ENCODE measurements at regions not wholly inside any gene's neighbourhood (a gene's known extent, or its start where the extent isn't known, plus 50 kb on each side); places are given as distances from the start of the nearest gene placed in this dataset.

- no peak for DNase-seq (ENCODE audit: extremely low read depth, low read depth)
- no peak for TF ChIP-seq CTCF (IDR thresholded peaks at IDR 0.05; ENCODE audit: low read depth, low read length)
Measured at GRCh38 chr14:34035934-34036250, 85.0 kb upstream of the EGLN3 start.

DNA sequence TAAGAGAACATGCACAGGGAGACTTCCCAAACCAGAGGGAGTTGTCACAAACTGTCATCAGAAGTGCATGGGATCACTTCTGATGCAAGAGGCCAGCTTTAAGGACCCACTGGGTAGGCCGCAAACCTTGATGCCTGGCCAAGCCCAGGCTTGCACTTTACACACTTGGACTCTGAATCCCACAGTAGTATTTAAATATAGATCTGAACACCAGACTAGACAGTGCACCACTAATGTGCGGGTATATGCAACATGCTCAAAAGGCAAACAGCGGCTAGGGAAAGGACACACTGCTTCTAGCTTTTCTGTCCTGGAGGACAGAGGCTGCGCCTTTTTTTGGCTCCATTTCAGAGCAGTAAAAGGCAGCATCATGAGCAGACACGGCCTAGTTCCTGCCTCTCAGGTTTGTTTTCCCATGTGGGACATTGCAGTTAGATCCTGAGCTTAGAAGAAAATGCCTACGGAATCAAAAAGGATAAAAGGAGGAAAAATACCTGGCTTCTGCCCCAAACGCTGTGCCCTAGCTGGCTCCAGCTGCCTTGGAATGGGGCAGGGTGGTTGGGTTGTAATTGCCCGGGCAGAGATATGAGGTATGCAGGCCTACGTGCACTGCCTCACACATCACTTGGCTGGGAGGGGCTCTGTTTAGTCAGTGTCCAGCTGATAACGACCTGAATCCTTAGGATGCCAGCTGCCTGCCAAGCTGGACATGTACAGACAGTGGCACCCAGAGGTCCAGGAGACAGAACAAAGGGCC is 84.5 kb upstream of the EGLN3 start:
- no peak for TF ChIP-seq CTCF (IDR thresholded peaks at IDR 0.05; ENCODE audit: low read depth, low read length)
- no peak for DNase-seq (ENCODE audit: extremely low read depth, low read depth)

- no peak for DNase-seq (ENCODE audit: extremely low read depth, low read depth)
- no peak for TF ChIP-seq CTCF (IDR thresholded peaks at IDR 0.05; ENCODE audit: low read depth, low read length)
Measured at GRCh38 chr14:34034447-34035176, 83.7 kb upstream of the EGLN3 start.

DNA sequence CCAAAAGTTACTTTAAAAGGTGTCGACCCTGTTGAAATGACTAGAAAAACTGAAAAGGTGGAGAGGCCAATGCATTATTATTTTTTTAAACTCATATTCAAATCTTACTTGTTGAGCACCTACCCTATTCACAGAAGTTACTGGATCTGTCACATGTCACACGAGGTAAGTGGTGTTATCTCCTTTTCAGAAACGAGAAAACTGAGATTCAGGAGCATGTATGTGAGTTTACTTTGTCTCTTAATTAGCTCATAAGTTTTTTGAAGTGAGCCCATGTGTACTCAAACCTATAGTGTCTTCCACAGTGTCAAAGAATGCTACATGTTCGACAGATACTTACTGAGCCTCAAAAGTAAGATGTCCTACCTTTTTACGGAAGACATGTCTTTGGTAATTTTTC is 81.8 kb upstream of the EGLN3 start:
- DNase-seq (ENCODE audit: extremely low read depth, low read depth): no peak
- no peak for TF ChIP-seq CTCF (IDR thresholded peaks at IDR 0.05; ENCODE audit: low read depth, low read length)

DNA sequence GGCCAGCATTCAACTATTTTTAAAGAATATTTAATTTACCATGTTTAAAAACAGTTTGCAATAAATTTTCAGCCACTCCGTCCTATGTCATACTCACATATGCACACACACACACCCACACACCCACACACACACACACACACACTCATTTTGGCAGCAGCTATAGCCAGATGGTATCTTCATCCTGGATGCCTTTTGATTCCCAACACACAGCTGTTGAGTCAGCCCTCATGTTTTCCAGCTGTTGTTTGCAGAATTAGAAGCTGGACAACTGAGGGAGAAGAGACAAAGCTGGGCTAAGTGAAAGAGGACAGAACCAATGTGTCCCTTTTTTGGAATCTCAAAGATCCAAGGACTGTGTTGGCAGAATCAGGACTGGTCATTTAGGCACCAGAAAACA is 80.0 kb upstream of the EGLN3 start:
- no peak for TF ChIP-seq CTCF (IDR thresholded peaks at IDR 0.05; ENCODE audit: low read depth, low read length)
- DNase-seq (ENCODE audit: extremely low read depth, low read depth): peak; percentile 79

- DNase-seq (ENCODE audit: extremely low read depth, low read depth): peak; percentile 84
- TF ChIP-seq CTCF (IDR thresholded peaks at IDR 0.05; ENCODE audit: low read depth, low read length): no peak
Measured at GRCh38 chr14:34029921-34030334, 79.1 kb upstream of the EGLN3 start.

DNA sequence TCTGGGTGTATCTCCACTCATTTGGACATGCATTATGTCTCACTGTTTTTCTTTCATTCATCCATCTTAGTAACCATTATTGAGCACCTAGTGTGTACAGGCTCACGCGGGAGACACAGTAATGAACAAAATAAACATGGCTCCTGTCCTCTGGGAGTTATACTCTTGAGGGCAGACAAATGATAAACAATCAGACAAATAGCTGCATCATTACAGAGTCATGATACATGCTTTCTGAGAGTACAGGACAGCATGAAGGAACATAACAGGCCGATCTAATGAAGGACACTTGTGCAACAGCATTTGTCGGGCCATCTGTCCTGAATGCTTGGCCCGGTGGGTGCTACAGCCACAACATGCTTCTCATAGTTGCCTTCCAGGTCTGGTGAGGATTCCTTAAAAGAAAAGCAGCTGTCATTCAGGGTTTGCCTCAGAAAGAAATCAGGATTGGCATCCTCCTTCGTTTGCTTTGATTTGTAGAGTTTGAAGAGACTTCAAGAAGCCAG is 77.2 kb upstream of the EGLN3 start:
- no peak for DNase-seq (ENCODE audit: extremely low read depth, low read depth)
- TF ChIP-seq CTCF (IDR thresholded peaks at IDR 0.05; ENCODE audit: low read depth, low read length): no peak
